ENCODE measurements at regions not wholly inside any gene's neighbourhood (a gene's known extent, or its start where the extent isn't known, plus 50 kb on each side); places are given as distances from the start of the nearest gene placed in this dataset.

- no peak for DNase-seq (ENCODE audit: insufficient read length, low spot score)
- no peak for TF ChIP-seq CTCF (IDR thresholded peaks at IDR 0.05; ENCODE audit: insufficient read depth, missing control alignments)
- FAIRE-seq, result no peak
These were observed 1150.1 kb downstream of the NAALADL2 start for GRCh38 chr3:176009256-176009655.

GRCh38 chr3:176005564-176005963 lies 1146.4 kb downstream of the NAALADL2 start:
- peak; percentile 63 for FAIRE-seq
- no peak for DNase-seq (ENCODE audit: insufficient read length, low spot score)
- no peak for TF ChIP-seq CTCF (IDR thresholded peaks at IDR 0.05; ENCODE audit: insufficient read depth, missing control alignments)

- FAIRE-seq (no peak), DNase-seq (ENCODE audit: insufficient read length, low spot score) (no peak)
- TF ChIP-seq CTCF (IDR thresholded peaks at IDR 0.05; ENCODE audit: insufficient read depth, missing control alignments), result no peak
These were observed 1130.0 kb downstream of the NAALADL2 start for GRCh38 chr3:175989161-175989560.

GRCh38 chr3:175988401-175988800 lies 1129.3 kb downstream of the NAALADL2 start:
- FAIRE-seq, result no peak
- DNase-seq (ENCODE audit: insufficient read length, low spot score), result no peak
- TF ChIP-seq CTCF (IDR thresholded peaks at IDR 0.05; ENCODE audit: insufficient read depth, missing control alignments), result no peak

GRCh38 chr3:175985781-175986180 lies 1126.6 kb downstream of the NAALADL2 start:
- no peak for FAIRE-seq

GRCh38 chr3:175983379-175983778 lies 1124.2 kb downstream of the NAALADL2 start:
- no peak for DNase-seq (ENCODE audit: insufficient read length, low spot score)
- TF ChIP-seq CTCF (IDR thresholded peaks at IDR 0.05; ENCODE audit: insufficient read depth, missing control alignments), result no peak
- no peak for FAIRE-seq

More at GRCh38 chr3:175985781-175986180, 1126.6 kb downstream of the NAALADL2 start:
- no peak for DNase-seq (ENCODE audit: insufficient read length, low spot score)
- TF ChIP-seq CTCF (IDR thresholded peaks at IDR 0.05; ENCODE audit: insufficient read depth, missing control alignments), result no peak

- no peak for FAIRE-seq
- DNase-seq (ENCODE audit: insufficient read length, low spot score), result no peak
- TF ChIP-seq CTCF (IDR thresholded peaks at IDR 0.05; ENCODE audit: insufficient read depth, missing control alignments), result no peak
These were observed 1121.5 kb downstream of the NAALADL2 start for GRCh38 chr3:175980486-175981090.

Measured in D721Med (cell line).